PC-9 (cell line): ENCODE measurements at regions not wholly inside any gene's neighbourhood (a gene's known extent, or its start where the extent isn't known, plus 50 kb on each side); places are given as distances from the start of the nearest gene placed in this dataset.

ENCODE experiments used
- EZH2 ChIP-seq: fragments of 200-600 bp; sonication (generic); IDR thresholded peaks from 2 replicates; pipeline ENCODE4 v1.8.0; 2017; ENCODE audit warnings: antibody characterized with exemption, low read depth
- TF ChIP-seq, protein P1 (sequence below): fragments of 200-600 bp; sonication (generic); conservative IDR thresholded peaks from 2 replicates; pipeline ENCODE4 v1.6.1; 2017; ENCODE audit warnings: mixed run types, antibody characterized with exemption, mild to moderate bottlenecking, moderate library complexity

- TF ChIP-seq, protein P1, sequence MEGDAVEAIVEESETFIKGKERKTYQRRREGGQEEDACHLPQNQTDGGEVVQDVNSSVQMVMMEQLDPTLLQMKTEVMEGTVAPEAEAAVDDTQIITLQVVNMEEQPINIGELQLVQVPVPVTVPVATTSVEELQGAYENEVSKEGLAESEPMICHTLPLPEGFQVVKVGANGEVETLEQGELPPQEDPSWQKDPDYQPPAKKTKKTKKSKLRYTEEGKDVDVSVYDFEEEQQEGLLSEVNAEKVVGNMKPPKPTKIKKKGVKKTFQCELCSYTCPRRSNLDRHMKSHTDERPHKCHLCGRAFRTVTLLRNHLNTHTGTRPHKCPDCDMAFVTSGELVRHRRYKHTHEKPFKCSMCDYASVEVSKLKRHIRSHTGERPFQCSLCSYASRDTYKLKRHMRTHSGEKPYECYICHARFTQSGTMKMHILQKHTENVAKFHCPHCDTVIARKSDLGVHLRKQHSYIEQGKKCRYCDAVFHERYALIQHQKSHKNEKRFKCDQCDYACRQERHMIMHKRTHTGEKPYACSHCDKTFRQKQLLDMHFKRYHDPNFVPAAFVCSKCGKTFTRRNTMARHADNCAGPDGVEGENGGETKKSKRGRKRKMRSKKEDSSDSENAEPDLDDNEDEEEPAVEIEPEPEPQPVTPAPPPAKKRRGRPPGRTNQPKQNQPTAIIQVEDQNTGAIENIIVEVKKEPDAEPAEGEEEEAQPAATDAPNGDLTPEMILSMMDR: no peak
- no peak for TF ChIP-seq EZH2
These were observed 94.1 kb downstream of the FZD1 start for GRCh38 chr7:91358303-91358702.
